Stimulated activated naive CD8-positive, alpha-beta T cell treated with anti-CD3 and anti-CD28 coated beads, Interleukin-15, Interleukin-2, amounts not matched to agents 100 U/mL and 50 U/mL, for 24 hours (primary cell): ENCODE measurements at regions not wholly inside any gene's neighbourhood (a gene's known extent, or its start where the extent isn't known, plus 50 kb on each side); places are given as distances from the start of the nearest gene placed in this dataset.

ENCODE experiments used
- ATAC-seq: fragments of 150-1000 bp; cut with Tn5 transposase; one replicate; pipeline ENCODE4 v1.10.0; 2021
- DNase-seq: peaks from one replicate; pipeline ENCODE4 v3.0.0; 2021

GRCh38 chr1:2971101-2971501 is 50.2 kb upstream of the ACTRT2 start:
- no peak for DNase-seq
- ATAC-seq: no peak
